ENCODE measurements at regions not wholly inside any gene's neighbourhood (a gene's known extent, or its start where the extent isn't known, plus 50 kb on each side); places are given as distances from the start of the nearest gene placed in this dataset.
A peak's percentile ranks its signal among the peaks of the same experiment; 100 is the strongest.
"Not testable (repeated sequence)": the region's sequence is repeated elsewhere in the genome, so short reads cannot be mapped to it uniquely, and the experiment has no call there.

DNA sequence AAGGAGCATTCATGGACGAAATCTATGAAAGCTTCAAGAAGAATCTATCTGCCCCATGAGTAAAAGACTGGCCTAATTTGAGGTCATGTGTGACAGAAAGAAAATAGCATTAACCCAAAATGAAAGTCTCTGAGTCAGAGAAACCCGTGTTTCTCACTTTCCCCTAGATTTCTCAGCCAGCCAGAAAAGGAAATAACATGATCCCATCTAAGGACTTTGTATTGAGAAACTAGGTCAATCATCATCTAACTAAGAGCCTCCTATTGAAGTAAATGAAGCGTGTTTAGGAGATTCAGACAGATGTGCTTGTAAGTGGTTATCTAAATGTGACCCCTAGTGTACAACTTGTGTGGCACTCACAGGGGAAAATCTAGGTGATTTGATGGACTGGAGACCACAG lies 77.3 kb upstream of the ZNF366 start:
- ChIA-PET POLR2A (no interaction called here), CTCF (interaction anchor here (0.7 to 3.2 kb wide), 4 partner anchors 12 to 218 kb away, joined by 3 to 15 read pairs (median 5); no protein-coding TSS in a partner anchor)
- peak; percentile 44 for DNase-seq (ENCODE audit: extremely low spot score)
- TF ChIP-seq, protein P1, sequence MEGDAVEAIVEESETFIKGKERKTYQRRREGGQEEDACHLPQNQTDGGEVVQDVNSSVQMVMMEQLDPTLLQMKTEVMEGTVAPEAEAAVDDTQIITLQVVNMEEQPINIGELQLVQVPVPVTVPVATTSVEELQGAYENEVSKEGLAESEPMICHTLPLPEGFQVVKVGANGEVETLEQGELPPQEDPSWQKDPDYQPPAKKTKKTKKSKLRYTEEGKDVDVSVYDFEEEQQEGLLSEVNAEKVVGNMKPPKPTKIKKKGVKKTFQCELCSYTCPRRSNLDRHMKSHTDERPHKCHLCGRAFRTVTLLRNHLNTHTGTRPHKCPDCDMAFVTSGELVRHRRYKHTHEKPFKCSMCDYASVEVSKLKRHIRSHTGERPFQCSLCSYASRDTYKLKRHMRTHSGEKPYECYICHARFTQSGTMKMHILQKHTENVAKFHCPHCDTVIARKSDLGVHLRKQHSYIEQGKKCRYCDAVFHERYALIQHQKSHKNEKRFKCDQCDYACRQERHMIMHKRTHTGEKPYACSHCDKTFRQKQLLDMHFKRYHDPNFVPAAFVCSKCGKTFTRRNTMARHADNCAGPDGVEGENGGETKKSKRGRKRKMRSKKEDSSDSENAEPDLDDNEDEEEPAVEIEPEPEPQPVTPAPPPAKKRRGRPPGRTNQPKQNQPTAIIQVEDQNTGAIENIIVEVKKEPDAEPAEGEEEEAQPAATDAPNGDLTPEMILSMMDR (IDR thresholded peaks at IDR 0.05; ENCODE audit: control extremely low read depth, extremely low read depth, low read depth, missing control alignments), result no peak

DNA sequence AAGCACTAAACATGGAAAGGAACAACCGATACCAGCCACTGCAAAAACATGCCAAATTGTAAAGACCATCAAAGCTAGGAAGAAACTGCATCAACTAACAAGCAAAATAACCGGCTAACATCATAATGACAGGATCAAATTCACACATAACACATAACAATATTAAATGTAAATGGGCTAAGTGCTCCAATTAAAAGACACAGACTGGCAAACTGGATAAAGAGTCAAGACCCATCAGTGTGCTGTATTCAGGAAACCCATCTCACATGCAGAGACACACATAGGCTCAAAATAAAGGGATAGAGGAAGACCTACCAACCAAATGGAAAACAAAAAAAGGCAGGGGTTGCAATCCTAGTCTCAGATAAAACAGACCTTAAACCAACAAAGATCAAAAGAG lies 72.1 kb upstream of the ZNF366 start:
- POLR2A ChIA-PET; DNase-seq (ENCODE audit: extremely low spot score); CTCF ChIA-PET: not testable (repeated sequence)

- TF ChIP-seq, protein P1 (IDR thresholded peaks at IDR 0.05; ENCODE audit: control extremely low read depth, extremely low read depth, low read depth, missing control alignments), result no peak
- no peak for DNase-seq (ENCODE audit: extremely low spot score)
- ChIA-PET POLR2A (no interaction called here), CTCF (interaction anchor here (1.4 kb wide), 1 partner anchor 15 kb away, joined by 4 read pairs; no protein-coding TSS in a partner anchor)
Measured at GRCh38 chr5:72572236-72572765, 65.1 kb upstream of the ZNF366 start.

DNA sequence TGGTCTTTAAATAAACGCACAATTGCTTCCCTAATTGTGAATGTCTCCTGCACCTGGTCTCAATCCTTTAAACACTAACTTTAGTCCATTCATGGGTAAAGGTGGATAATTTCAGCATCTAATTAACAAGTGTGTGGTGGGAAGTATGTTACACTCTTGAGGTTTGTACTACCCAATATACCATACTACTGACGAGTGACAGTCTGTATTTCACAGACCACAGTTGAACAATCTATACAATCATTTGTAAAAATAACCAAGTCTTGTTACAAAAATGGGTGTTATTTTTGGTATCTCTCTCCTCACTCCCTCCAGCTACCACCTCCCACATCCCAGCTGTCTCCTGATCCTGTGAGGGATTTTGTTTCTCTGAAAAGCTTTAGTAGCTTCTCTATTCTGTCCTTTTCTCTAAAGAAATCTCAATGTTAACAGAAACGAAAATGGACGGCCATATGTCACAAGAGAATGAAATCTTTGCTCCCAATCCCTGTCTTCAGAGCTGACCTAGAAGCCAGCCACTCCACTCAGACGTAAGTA lies 62.3 kb upstream of the ZNF366 start:
- TF ChIP-seq, protein P1 (IDR thresholded peaks at IDR 0.05; ENCODE audit: control extremely low read depth, extremely low read depth, low read depth, missing control alignments), result no peak
- no peak for DNase-seq (ENCODE audit: extremely low spot score)
- ChIA-PET CTCF (interaction anchor here (1.1 kb wide), 1 partner anchor 9 kb away, joined by 3 read pairs; no protein-coding TSS in a partner anchor), POLR2A (no interaction called here)

- CTCF ChIA-PET, result interaction anchor here (0.9 to 3.2 kb wide), 4 partner anchors 10 to 134 kb away, joined by 3 to 16 read pairs (median 4); no protein-coding TSS in a partner anchor
Measured at GRCh38 chr5:72566746-72567145, 59.5 kb upstream of the ZNF366 start.

GRCh38 chr5:72565513-72566289 lies 58.5 kb upstream of the ZNF366 start:
- CTCF ChIA-PET, result interaction anchor here (0.8 to 3.2 kb wide), 6 partner anchors 9 to 133 kb away, joined by 3 to 16 read pairs (median 3); no protein-coding TSS in a partner anchor

More at GRCh38 chr5:72566746-72567145, 59.5 kb upstream of the ZNF366 start:
- POLR2A ChIA-PET, result no interaction called here
- TF ChIP-seq, protein P1 (IDR thresholded peaks at IDR 0.05; ENCODE audit: control extremely low read depth, extremely low read depth, low read depth, missing control alignments), result no peak
- no peak for DNase-seq (ENCODE audit: extremely low spot score)

More at GRCh38 chr5:72565513-72566289, 58.5 kb upstream of the ZNF366 start:
- DNase-seq (ENCODE audit: extremely low spot score), result no peak
- POLR2A ChIA-PET, result no interaction called here
- TF ChIP-seq, protein P1 (IDR thresholded peaks at IDR 0.05; ENCODE audit: control extremely low read depth, extremely low read depth, low read depth, missing control alignments), result no peak

Data from GM10248 (cell line).